DOHH2 (cell line): ENCODE measurements at regions not wholly inside any gene's neighbourhood (a gene's known extent, or its start where the extent isn't known, plus 50 kb on each side); places are given as distances from the start of the nearest gene placed in this dataset.

Experiments
- H3F3A ChIP-seq: fragments of 200-600 bp; sonication (generic), shearing (Covaris generic); 2 replicates; pipeline ENCODE4 v1.6.0; 2016; ENCODE audit warnings: antibody characterized with exemption, mild to moderate bottlenecking; ENCODE audit not compliant: control insufficient read depth, insufficient read depth
- H3K27ac ChIP-seq: fragments of 200-600 bp; sonication (generic); 2 replicates; pipeline ENCODE4 v1.5.1; 2014; ENCODE audit warnings: low read depth, mild to moderate bottlenecking, low read length, moderate library complexity
- H3K27me3 ChIP-seq: fragments of 200-600 bp; sonication (generic); 2 replicates; pipeline ENCODE4 v1.6.1; 2014; ENCODE audit warnings: mild to moderate bottlenecking, low read length, mixed read lengths; ENCODE audit not compliant: control insufficient read depth
- H3K36me3 ChIP-seq: fragments of 200-600 bp; sonication (generic); 2 replicates; pipeline ENCODE4 v1.6.1; 2014; ENCODE audit warnings: mild to moderate bottlenecking, low read length, moderate library complexity, mixed read lengths; ENCODE audit not compliant: control insufficient read depth
- H3K4me1 ChIP-seq: fragments of 200-600 bp; sonication (generic); 2 replicates; pipeline ENCODE4 v1.6.1; 2014; ENCODE audit warnings: mild to moderate bottlenecking, low read length, mixed read lengths; ENCODE audit not compliant: control insufficient read depth
- H3K4me2 ChIP-seq: fragments of 200-600 bp; sonication (generic); 2 replicates; pipeline ENCODE4 v1.6.0; 2014; ENCODE audit warnings: mild to moderate bottlenecking, low read length, moderate library complexity
- H3K4me3 ChIP-seq: fragments of 200-600 bp; sonication (generic); 2 replicates; pipeline ENCODE4 v1.5.1; 2014; ENCODE audit warnings: mild to moderate bottlenecking, low read length, mixed read lengths
- H3K79me2 ChIP-seq: fragments of 200-600 bp; sonication (generic); 2 replicates; pipeline ENCODE4 v1.6.1; 2014; ENCODE audit warnings: mild to moderate bottlenecking, low read length, mixed read lengths; ENCODE audit not compliant: control insufficient read depth
- H3K9me2 ChIP-seq: fragments of 200-600 bp; sonication (generic); replicated peaks from 2 replicates; pipeline ENCODE4 v1.6.1; 2014; ENCODE audit warnings: mild to moderate bottlenecking, low read length, mixed read lengths; ENCODE audit not compliant: control insufficient read depth
- H3K9me3 ChIP-seq: fragments of 200-600 bp; sonication (generic); 2 replicates; pipeline ENCODE4 v1.6.1; 2014; ENCODE audit warnings: antibody characterized with exemption, low read length, mixed read lengths; ENCODE audit not compliant: control insufficient read depth, insufficient read depth
- H4K20me1 ChIP-seq: fragments of 200-600 bp; sonication (generic); 2 replicates; pipeline ENCODE4 v1.6.0; 2014; ENCODE audit warnings: low read depth, mild to moderate bottlenecking, antibody characterized with exemption, low read length, moderate library complexity; ENCODE audit not compliant: control insufficient read depth, insufficient read depth
- CTCF ChIP-seq: fragments of 200-600 bp; sonication (generic); IDR thresholded peaks from one replicate; pipeline ENCODE4 v1.5.1; 2014; ENCODE audit warnings: antibody characterized with exemption, mild to moderate bottlenecking, low read depth, low read length; ENCODE audit not compliant: poor library complexity, severe bottlenecking
- EZH2phosphoT487 ChIP-seq: fragments of 200-600 bp; sonication (generic); IDR thresholded peaks from 2 replicates; pipeline ENCODE4 v1.6.1; 2017; ENCODE audit warnings: borderline replicate concordance, mild to moderate bottlenecking, antibody characterized with exemption, low read length, moderate library complexity, mixed read lengths

- H3K27me3 ChIP-seq: peaks cover 4% of the 10 kb centered on the region; the same call in 1 of the 2 replicates
- H3K4me1 ChIP-seq: no peaks in the 10 kb centered on the region
- H3K79me2 ChIP-seq: no peaks in the 10 kb centered on the region
- TF ChIP-seq EZH2phosphoT487: no peak
- no peak overlapping the region for H3K4me2 ChIP-seq
- H3K36me3 ChIP-seq: no peaks in the 10 kb centered on the region
- H4K20me1 ChIP-seq: no peaks in the 10 kb centered on the region
- H3K4me3 ChIP-seq: no peak overlapping the region
- no peaks in the 10 kb centered on the region for H3F3A ChIP-seq
- no peaks in the 10 kb centered on the region for H3K9me2 ChIP-seq
- no peak overlapping the region for H3K27ac ChIP-seq
- no peaks in the 10 kb centered on the region for H3K9me3 ChIP-seq
Observed at GRCh38 chr10:113225903-113226302, 275.9 kb downstream of the TCF7L2 start.

- Histone ChIP-seq H3K9me2 (no peaks in the 10 kb centered on the region), H3K79me2 (no peaks in the 10 kb centered on the region), H3K36me3 (no peaks in the 10 kb centered on the region), H3K9me3 (no peaks in the 10 kb centered on the region), H4K20me1 (no peaks in the 10 kb centered on the region), H3K27ac (no peak overlapping the region), H3K27me3 (peaks cover 4% of the 10 kb centered on the region; the same call in 1 of the 2 replicates), H3K4me1 (no peaks in the 10 kb centered on the region), H3K4me3 (no peak overlapping the region), H3F3A (no peaks in the 10 kb centered on the region), H3K4me2 (no peak overlapping the region)
- TF ChIP-seq EZH2phosphoT487 (no peak), CTCF (no peak)
Observed at GRCh38 chr10:113226399-113226798, 276.4 kb downstream of the TCF7L2 start.

- no peaks in the 10 kb centered on the region for H3K36me3 ChIP-seq
- no peaks in the 10 kb centered on the region for H3K4me1 ChIP-seq
- H3K4me2 ChIP-seq: no peak overlapping the region
- H3K27ac ChIP-seq: no peak overlapping the region
- no peak for TF ChIP-seq CTCF
- no peak for TF ChIP-seq EZH2phosphoT487
- no peaks in the 10 kb centered on the region for H4K20me1 ChIP-seq
- H3K4me3 ChIP-seq: no peak overlapping the region
- H3K79me2 ChIP-seq: no peaks in the 10 kb centered on the region
- no peaks in the 10 kb centered on the region for H3F3A ChIP-seq
- no peaks in the 10 kb centered on the region for H3K9me3 ChIP-seq
- H3K9me2 ChIP-seq: no peaks in the 10 kb centered on the region
- peaks cover 4% of the 10 kb centered on the region; the same call in 1 of the 2 replicates for H3K27me3 ChIP-seq
Observed at GRCh38 chr10:113226831-113227445, 276.9 kb downstream of the TCF7L2 start.

GRCh38 chr10:113228530-113228929, 278.5 kb downstream of the TCF7L2 start:
- no peaks in the 10 kb centered on the region for H4K20me1 ChIP-seq
- no peak overlapping the region for H3K27ac ChIP-seq
- H3K4me3 ChIP-seq: no peak overlapping the region
- no peaks in the 10 kb centered on the region for H3F3A ChIP-seq
- no peaks in the 10 kb centered on the region for H3K36me3 ChIP-seq
- no peaks in the 10 kb centered on the region for H3K9me2 ChIP-seq
- H3K4me1 ChIP-seq: no peaks in the 10 kb centered on the region
- no peaks in the 10 kb centered on the region for H3K79me2 ChIP-seq
- no peak for TF ChIP-seq EZH2phosphoT487
- no peak overlapping the region for H3K4me2 ChIP-seq
- peaks cover 6% of the 10 kb centered on the region; the same call in 1 of the 2 replicates for H3K27me3 ChIP-seq
- no peaks in the 10 kb centered on the region for H3K9me3 ChIP-seq
